ENCODE measurements at regions not wholly inside any gene's neighbourhood (a gene's known extent, or its start where the extent isn't known, plus 50 kb on each side); places are given as distances from the start of the nearest gene placed in this dataset.
"Not testable (repeated sequence)": the region's sequence is repeated elsewhere in the genome, so short reads cannot be mapped to it uniquely, and the experiment has no call there.

- Histone ChIP-seq H3K27ac (peak overlapping the region; percentile 84), H3K4me1 (ENCODE audit: insufficient read depth) (peaks cover 26% of the 10 kb centered on the region), H3K4me3 (peak overlapping the region; percentile 30; the same call in 1 of the 2 replicates), H3K79me2 (ENCODE audit: insufficient read depth) (no peaks in the 10 kb centered on the region), H3K9me3 (ENCODE audit: low read depth) (no peaks in the 10 kb centered on the region), H3K36me3 (ENCODE audit: low read depth) (no peaks in the 10 kb centered on the region), H3K9me2 (ENCODE audit: insufficient read depth) (no peaks in the 10 kb centered on the region), H4K20me1 (ENCODE audit: insufficient read depth) (no peaks in the 10 kb centered on the region), H3K27me3 (replicated peaks; ENCODE audit: insufficient read depth) (no peaks in the 10 kb centered on the region), H3K4me2 (ENCODE audit: unreplicated experiment) (peak overlapping the region; percentile 72), H2AFZ (peak overlapping the region; percentile 34; the same call in 1 of the 2 replicates), H3K9ac (peak overlapping the region; percentile 34; the same call in 1 of the 2 replicates), H3F3A (ENCODE audit: insufficient read depth) (peaks cover 25% of the 10 kb centered on the region)
- no peak for TF ChIP-seq EZH2phosphoT487 (IDR thresholded peaks at IDR 0.05; ENCODE audit: insufficient read depth, low read depth)
- no peak for TF ChIP-seq EZH2 (IDR thresholded peaks at IDR 0.05; ENCODE audit: insufficient read depth, poor library complexity, severe bottlenecking)
- in situ Hi-C loops (cut with MboI) = no loop called here
- WGBS, 2 experiments (ENCODE audit: low coverage in 1 of 2, low lambda C conversion rate in 2 of 2, missing lambda C conversion rate in 2 of 2) = 88 to 91% methylated on average over 1 of the region's 1 CpG
- peak; percentile 6 for DNase-seq
Observed at GRCh38 chr12:75943730-75944096, 87.9 kb downstream of the PHLDA1 start.

GRCh38 chr12:75941661-75942060, 89.9 kb downstream of the PHLDA1 start:
- Histone ChIP-seq H3F3A (ENCODE audit: insufficient read depth) (peaks cover 25% of the 10 kb centered on the region), H3K4me1 (ENCODE audit: insufficient read depth) (peaks cover 26% of the 10 kb centered on the region)
- H3K9me3 ChIP-seq (ENCODE audit: low read depth); H3K36me3 ChIP-seq (ENCODE audit: low read depth); DNase-seq; H3K27me3 ChIP-seq (replicated peaks; ENCODE audit: insufficient read depth); H3K27ac ChIP-seq; H4K20me1 ChIP-seq (ENCODE audit: insufficient read depth); H3K9me2 ChIP-seq (ENCODE audit: insufficient read depth); H2AFZ ChIP-seq; in situ Hi-C loops (cut with MboI); H3K79me2 ChIP-seq (ENCODE audit: insufficient read depth); H3K4me3 ChIP-seq; H3K4me2 ChIP-seq (ENCODE audit: unreplicated experiment); H3K9ac ChIP-seq: not testable (repeated sequence)
- 96 to 98% methylated on average over 9 to 26 of the region's 31 CpGs for WGBS, 2 experiments (ENCODE audit: low coverage in 1 of 2, low lambda C conversion rate in 2 of 2, missing lambda C conversion rate in 2 of 2)

- no peak for DNase-seq
Observed at GRCh38 chr12:75939016-75939642, 92.4 kb downstream of the PHLDA1 start.

GRCh38 chr12:75938189-75938588, 93.4 kb downstream of the PHLDA1 start:
- H3K9me3 ChIP-seq (ENCODE audit: low read depth) = no peaks in the 10 kb centered on the region
- no peak overlapping the region for H3K9ac ChIP-seq
- H4K20me1 ChIP-seq (ENCODE audit: insufficient read depth) = no peaks in the 10 kb centered on the region
- no peak for DNase-seq
- no peaks in the 10 kb centered on the region for H3K9me2 ChIP-seq (ENCODE audit: insufficient read depth)
- 96 to 100% methylated on average over 2 of the region's 2 CpGs for WGBS, 2 experiments (ENCODE audit: low coverage in 1 of 2, low lambda C conversion rate in 2 of 2, missing lambda C conversion rate in 2 of 2)
- no peak overlapping the region for H3K4me3 ChIP-seq
- H3K4me1 ChIP-seq (ENCODE audit: insufficient read depth) = peaks cover 18% of the 10 kb centered on the region
- H3K27ac ChIP-seq = no peak overlapping the region
- TF ChIP-seq EZH2phosphoT487 (IDR thresholded peaks at IDR 0.05; ENCODE audit: insufficient read depth, low read depth) (no peak), EZH2 (IDR thresholded peaks at IDR 0.05; ENCODE audit: insufficient read depth, poor library complexity, severe bottlenecking) (no peak)
- no peaks in the 10 kb centered on the region for H3K79me2 ChIP-seq (ENCODE audit: insufficient read depth)
- H3K36me3 ChIP-seq (ENCODE audit: low read depth) = no peaks in the 10 kb centered on the region
- peaks cover 13% of the 10 kb centered on the region for H3F3A ChIP-seq (ENCODE audit: insufficient read depth)
- H2AFZ ChIP-seq = no peak overlapping the region
- in situ Hi-C loops (cut with MboI) = no loop called here
- H3K27me3 ChIP-seq (replicated peaks; ENCODE audit: insufficient read depth) = no peaks in the 10 kb centered on the region
- H3K4me2 ChIP-seq (ENCODE audit: unreplicated experiment) = no peak overlapping the region

More at GRCh38 chr12:75939016-75939642, 92.4 kb downstream of the PHLDA1 start:
- Histone ChIP-seq H3K27me3 (replicated peaks; ENCODE audit: insufficient read depth) (no peaks in the 10 kb centered on the region), H3K36me3 (ENCODE audit: low read depth) (no peaks in the 10 kb centered on the region), H3K9me3 (ENCODE audit: low read depth) (no peaks in the 10 kb centered on the region), H2AFZ (no peak overlapping the region), H3K4me2 (ENCODE audit: unreplicated experiment) (no peak overlapping the region), H3K27ac (no peak overlapping the region), H3F3A (ENCODE audit: insufficient read depth) (peaks cover 13% of the 10 kb centered on the region), H3K9me2 (ENCODE audit: insufficient read depth) (no peaks in the 10 kb centered on the region), H3K79me2 (ENCODE audit: insufficient read depth) (no peaks in the 10 kb centered on the region), H4K20me1 (ENCODE audit: insufficient read depth) (no peaks in the 10 kb centered on the region), H3K4me3 (no peak overlapping the region), H3K9ac (no peak overlapping the region), H3K4me1 (ENCODE audit: insufficient read depth) (peaks cover 18% of the 10 kb centered on the region)
- WGBS, 2 experiments (ENCODE audit: low coverage in 1 of 2, low lambda C conversion rate in 2 of 2, missing lambda C conversion rate in 2 of 2) = 98% methylated on average over 5 of the region's 5 CpGs
- in situ Hi-C loops (cut with MboI) = no loop called here
- no peak for TF ChIP-seq EZH2 (IDR thresholded peaks at IDR 0.05; ENCODE audit: insufficient read depth, poor library complexity, severe bottlenecking)
- TF ChIP-seq EZH2phosphoT487 (IDR thresholded peaks at IDR 0.05; ENCODE audit: insufficient read depth, low read depth) = no peak

- no peaks in the 10 kb centered on the region for H3K27me3 ChIP-seq (replicated peaks; ENCODE audit: insufficient read depth)
- no peaks in the 10 kb centered on the region for H3K36me3 ChIP-seq (ENCODE audit: low read depth)
- no peak overlapping the region for H3K4me2 ChIP-seq (ENCODE audit: unreplicated experiment)
- H3K4me3 ChIP-seq = no peak overlapping the region
- no peak for DNase-seq
- no peak overlapping the region for H3K9ac ChIP-seq
- H3K79me2 ChIP-seq (ENCODE audit: insufficient read depth) = no peaks in the 10 kb centered on the region
- H3K9me3 ChIP-seq (ENCODE audit: low read depth) = no peaks in the 10 kb centered on the region
- peaks cover 13% of the 10 kb centered on the region for H3F3A ChIP-seq (ENCODE audit: insufficient read depth)
- TF ChIP-seq EZH2 (IDR thresholded peaks at IDR 0.05; ENCODE audit: insufficient read depth, poor library complexity, severe bottlenecking) (no peak), EZH2phosphoT487 (IDR thresholded peaks at IDR 0.05; ENCODE audit: insufficient read depth, low read depth) (no peak)
- H3K27ac ChIP-seq = no peak overlapping the region
- no peaks in the 10 kb centered on the region for H3K9me2 ChIP-seq (ENCODE audit: insufficient read depth)
- no peak overlapping the region for H2AFZ ChIP-seq
- H4K20me1 ChIP-seq (ENCODE audit: insufficient read depth) = no peaks in the 10 kb centered on the region
- 92 to 100% methylated on average over 1 of the region's 1 CpG for WGBS, 2 experiments (ENCODE audit: low coverage in 1 of 2, low lambda C conversion rate in 2 of 2, missing lambda C conversion rate in 2 of 2)
- in situ Hi-C loops (cut with MboI) = no loop called here
- H3K4me1 ChIP-seq (ENCODE audit: insufficient read depth) = peaks cover 23% of the 10 kb centered on the region
Observed at GRCh38 chr12:75937486-75937885, 94.1 kb downstream of the PHLDA1 start.
